Activated T-cell treated with anti-CD3 and anti-CD28 coated beads for 4 hours (primary cell): ENCODE measurements at regions not wholly inside any gene's neighbourhood (a gene's known extent, or its start where the extent isn't known, plus 50 kb on each side); places are given as distances from the start of the nearest gene placed in this dataset.
"Not testable (repeated sequence)": the region's sequence is repeated elsewhere in the genome, so short reads cannot be mapped to it uniquely, and the experiment has no call there.

Source experiments
- DNase-seq: peaks from one replicate; pipeline ENCODE4 v3.0.0-alpha.2; 2020

GRCh38 chr3:5638550-5638949 lies 451.0 kb downstream of the EDEM1 start:
- DNase-seq = no peak

GRCh38 chr3:5644773-5645670 lies 457.5 kb downstream of the EDEM1 start:
- DNase-seq = no peak

- no peak for DNase-seq
Observed at GRCh38 chr3:5645692-5646410, 458.3 kb downstream of the EDEM1 start.

GRCh38 chr3:5650303-5650702 lies 462.8 kb downstream of the EDEM1 start:
- DNase-seq = no peak

- DNase-seq = no peak
Observed at GRCh38 chr3:5651351-5651750, 463.8 kb downstream of the EDEM1 start.

GRCh38 chr3:5653426-5654143 lies 466.1 kb downstream of the EDEM1 start:
- DNase-seq = no peak

GRCh38 chr3:5657106-5657505 lies 469.6 kb downstream of the EDEM1 start:
- no peak for DNase-seq

GRCh38 chr3:5663601-5664000 lies 476.1 kb downstream of the EDEM1 start:
- no peak for DNase-seq

- no peak for DNase-seq
Observed at GRCh38 chr3:5666455-5666854, 478.9 kb downstream of the EDEM1 start.

- DNase-seq = no peak
Observed at GRCh38 chr3:5673521-5673920, 486.0 kb downstream of the EDEM1 start.

GRCh38 chr3:5675319-5675718 lies 487.8 kb downstream of the EDEM1 start:
- DNase-seq = no peak

GRCh38 chr3:5677555-5677954 lies 490.0 kb downstream of the EDEM1 start:
- DNase-seq = no peak

GRCh38 chr3:5678248-5678647 lies 490.7 kb downstream of the EDEM1 start:
- DNase-seq = no peak

GRCh38 chr3:5678844-5679243 lies 491.3 kb downstream of the EDEM1 start:
- no peak for DNase-seq

- no peak for DNase-seq
Observed at GRCh38 chr3:5687230-5687629, 499.7 kb downstream of the EDEM1 start.

- DNase-seq = no peak
Observed at GRCh38 chr3:5690490-5690889, 503.0 kb downstream of the EDEM1 start.

GRCh38 chr3:5690904-5691532 lies 503.5 kb downstream of the EDEM1 start:
- no peak for DNase-seq

- DNase-seq = no peak
Observed at GRCh38 chr3:5692446-5692845, 504.9 kb downstream of the EDEM1 start.

- DNase-seq = no peak
Observed at GRCh38 chr3:5694266-5694665, 506.8 kb downstream of the EDEM1 start.

GRCh38 chr3:5698851-5699250 lies 511.3 kb downstream of the EDEM1 start:
- DNase-seq = no peak

- DNase-seq = no peak
Observed at GRCh38 chr3:5699313-5699712, 511.8 kb downstream of the EDEM1 start.

- no peak for DNase-seq
Observed at GRCh38 chr3:5699811-5700210, 512.3 kb downstream of the EDEM1 start.

GRCh38 chr3:5701005-5701404 lies 513.5 kb downstream of the EDEM1 start:
- DNase-seq = not testable (repeated sequence)
